ENCODE measurements at regions not wholly inside any gene's neighbourhood (a gene's known extent, or its start where the extent isn't known, plus 50 kb on each side); places are given as distances from the start of the nearest gene placed in this dataset.

DNA sequence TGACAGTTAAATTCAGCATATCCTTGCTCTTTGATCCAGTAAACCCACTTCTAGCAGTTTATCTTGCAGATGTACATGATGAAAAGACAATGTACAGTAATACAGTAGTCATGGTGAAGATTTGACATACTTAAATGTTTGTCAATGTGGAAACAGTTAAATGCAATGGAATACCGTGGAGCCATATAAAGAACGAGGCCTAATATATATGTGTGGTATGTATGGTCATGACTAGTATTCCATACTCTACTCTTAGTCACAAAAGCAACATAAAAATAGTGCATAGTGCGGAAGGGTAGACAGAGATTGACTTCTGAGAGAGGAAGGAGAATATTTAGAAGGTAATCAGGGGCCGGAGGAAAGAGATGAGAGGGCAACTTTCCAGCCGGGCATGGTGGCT, 70.7 kb upstream of the ARMC2 start:
- H4K20me1 ChIP-seq (ENCODE audit: control insufficient read depth, extremely low read depth, insufficient read depth, low read length): no peaks in the 10 kb centered on the region
- H3K27ac ChIP-seq (ENCODE audit: insufficient read depth, low read length): no peak overlapping the region
- peaks cover 9% of the 10 kb centered on the region for H3K4me1 ChIP-seq (ENCODE audit: control insufficient read depth, extremely low read depth, insufficient read depth, low read length)
- H3K4me3 ChIP-seq (replicated peaks in 1 of 4; ENCODE audit: control extremely low read depth in 1 of 4, insufficient read depth in 1 of 4, low read depth in 3 of 4, low read length in 4 of 4): no peak overlapping the region
- H3K9ac ChIP-seq (ENCODE audit: insufficient read depth, low read length): no peak overlapping the region
- no peak for DNase-seq (ENCODE audit: low read depth in 2 of 2)
- TF ChIP-seq, protein P1, sequence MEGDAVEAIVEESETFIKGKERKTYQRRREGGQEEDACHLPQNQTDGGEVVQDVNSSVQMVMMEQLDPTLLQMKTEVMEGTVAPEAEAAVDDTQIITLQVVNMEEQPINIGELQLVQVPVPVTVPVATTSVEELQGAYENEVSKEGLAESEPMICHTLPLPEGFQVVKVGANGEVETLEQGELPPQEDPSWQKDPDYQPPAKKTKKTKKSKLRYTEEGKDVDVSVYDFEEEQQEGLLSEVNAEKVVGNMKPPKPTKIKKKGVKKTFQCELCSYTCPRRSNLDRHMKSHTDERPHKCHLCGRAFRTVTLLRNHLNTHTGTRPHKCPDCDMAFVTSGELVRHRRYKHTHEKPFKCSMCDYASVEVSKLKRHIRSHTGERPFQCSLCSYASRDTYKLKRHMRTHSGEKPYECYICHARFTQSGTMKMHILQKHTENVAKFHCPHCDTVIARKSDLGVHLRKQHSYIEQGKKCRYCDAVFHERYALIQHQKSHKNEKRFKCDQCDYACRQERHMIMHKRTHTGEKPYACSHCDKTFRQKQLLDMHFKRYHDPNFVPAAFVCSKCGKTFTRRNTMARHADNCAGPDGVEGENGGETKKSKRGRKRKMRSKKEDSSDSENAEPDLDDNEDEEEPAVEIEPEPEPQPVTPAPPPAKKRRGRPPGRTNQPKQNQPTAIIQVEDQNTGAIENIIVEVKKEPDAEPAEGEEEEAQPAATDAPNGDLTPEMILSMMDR (conservative IDR thresholded peaks at IDR 0.05 in 1 of 2, IDR thresholded peaks at IDR 0.05 in 1 of 2; ENCODE audit: low read depth in 1 of 2, low read length in 2 of 2): no peak
- no peak for TF ChIP-seq EZH2 (IDR thresholded peaks at IDR 0.05; ENCODE audit: low read length, missing control alignments)
- no peaks in the 10 kb centered on the region for H3K27me3 ChIP-seq (ENCODE audit: control insufficient read depth, insufficient read depth, low read length)
- no peaks in the 10 kb centered on the region for H3K79me2 ChIP-seq (ENCODE audit: control insufficient read depth, insufficient read depth, low read length)
- no peaks in the 10 kb centered on the region for H3K36me3 ChIP-seq (ENCODE audit: control insufficient read depth, insufficient read depth, low read length)
- H3K4me2 ChIP-seq (ENCODE audit: extremely low read depth, insufficient read depth, low read length): no peak overlapping the region
- no peaks in the 10 kb centered on the region for H3K9me3 ChIP-seq (ENCODE audit: control insufficient read depth, insufficient read depth, low read depth, low read length)
- H2AFZ ChIP-seq (ENCODE audit: low read length): no peak overlapping the region

DNA sequence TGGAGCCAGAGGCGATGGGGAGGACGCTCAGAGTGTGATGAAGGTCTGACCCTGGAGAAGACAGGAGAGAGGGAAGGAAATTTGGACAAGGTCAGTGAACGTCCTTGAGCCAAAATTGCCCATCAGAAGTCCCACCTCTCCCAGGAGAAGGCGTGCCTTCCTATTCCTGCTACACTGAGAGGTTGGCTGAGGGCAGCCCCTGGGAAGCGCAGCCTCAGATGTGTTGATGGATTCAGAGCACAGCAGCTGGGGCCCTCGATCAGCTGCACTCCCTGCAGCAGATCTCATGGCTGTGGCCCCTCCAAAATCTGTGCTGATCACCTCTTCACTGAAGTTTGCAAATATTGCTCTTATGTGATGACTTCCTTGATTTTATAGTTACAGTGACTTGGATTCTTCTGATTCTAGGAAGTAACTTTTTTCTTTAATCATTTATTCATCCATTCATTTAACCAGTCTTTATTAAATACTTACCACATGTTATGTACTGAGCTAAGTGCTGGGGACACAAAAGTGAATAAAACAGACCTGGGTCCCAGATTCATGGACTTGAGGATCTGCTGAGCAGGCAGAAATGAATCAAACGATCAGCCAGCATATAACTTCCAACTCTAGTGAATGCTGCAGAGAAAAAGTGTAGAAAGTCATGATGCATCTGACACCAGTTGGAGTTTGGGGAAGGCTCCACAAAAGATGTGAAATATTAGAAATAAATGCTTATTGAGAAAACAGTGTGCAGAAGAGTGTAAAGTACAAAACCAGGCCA, 69.6 kb upstream of the ARMC2 start:
- no peaks in the 10 kb centered on the region for H3K79me2 ChIP-seq (ENCODE audit: control insufficient read depth, insufficient read depth, low read length)
- TF ChIP-seq, protein P1 (conservative IDR thresholded peaks at IDR 0.05 in 1 of 2, IDR thresholded peaks at IDR 0.05 in 1 of 2; ENCODE audit: low read depth in 1 of 2, low read length in 2 of 2): no peak
- no peak for TF ChIP-seq EZH2 (IDR thresholded peaks at IDR 0.05; ENCODE audit: low read length, missing control alignments)
- DNase-seq (ENCODE audit: low read depth in 2 of 2): no peak
- H3K4me3 ChIP-seq (replicated peaks in 1 of 4; ENCODE audit: control extremely low read depth in 1 of 4, insufficient read depth in 1 of 4, low read depth in 3 of 4, low read length in 4 of 4): no peak overlapping the region
- peaks cover 13% of the 10 kb centered on the region for H3K4me1 ChIP-seq (ENCODE audit: control insufficient read depth, extremely low read depth, insufficient read depth, low read length)
- no peaks in the 10 kb centered on the region for H4K20me1 ChIP-seq (ENCODE audit: control insufficient read depth, extremely low read depth, insufficient read depth, low read length)
- no peaks in the 10 kb centered on the region for H3K9me3 ChIP-seq (ENCODE audit: control insufficient read depth, insufficient read depth, low read depth, low read length)
- no peak overlapping the region for H3K9ac ChIP-seq (ENCODE audit: insufficient read depth, low read length)
- H3K4me2 ChIP-seq (ENCODE audit: extremely low read depth, insufficient read depth, low read length): no peak overlapping the region
- no peak overlapping the region for H2AFZ ChIP-seq (ENCODE audit: low read length)
- H3K27me3 ChIP-seq (ENCODE audit: control insufficient read depth, insufficient read depth, low read length): no peaks in the 10 kb centered on the region
- H3K36me3 ChIP-seq (ENCODE audit: control insufficient read depth, insufficient read depth, low read length): no peaks in the 10 kb centered on the region
- no peak overlapping the region for H3K27ac ChIP-seq (ENCODE audit: insufficient read depth, low read length)

DNA sequence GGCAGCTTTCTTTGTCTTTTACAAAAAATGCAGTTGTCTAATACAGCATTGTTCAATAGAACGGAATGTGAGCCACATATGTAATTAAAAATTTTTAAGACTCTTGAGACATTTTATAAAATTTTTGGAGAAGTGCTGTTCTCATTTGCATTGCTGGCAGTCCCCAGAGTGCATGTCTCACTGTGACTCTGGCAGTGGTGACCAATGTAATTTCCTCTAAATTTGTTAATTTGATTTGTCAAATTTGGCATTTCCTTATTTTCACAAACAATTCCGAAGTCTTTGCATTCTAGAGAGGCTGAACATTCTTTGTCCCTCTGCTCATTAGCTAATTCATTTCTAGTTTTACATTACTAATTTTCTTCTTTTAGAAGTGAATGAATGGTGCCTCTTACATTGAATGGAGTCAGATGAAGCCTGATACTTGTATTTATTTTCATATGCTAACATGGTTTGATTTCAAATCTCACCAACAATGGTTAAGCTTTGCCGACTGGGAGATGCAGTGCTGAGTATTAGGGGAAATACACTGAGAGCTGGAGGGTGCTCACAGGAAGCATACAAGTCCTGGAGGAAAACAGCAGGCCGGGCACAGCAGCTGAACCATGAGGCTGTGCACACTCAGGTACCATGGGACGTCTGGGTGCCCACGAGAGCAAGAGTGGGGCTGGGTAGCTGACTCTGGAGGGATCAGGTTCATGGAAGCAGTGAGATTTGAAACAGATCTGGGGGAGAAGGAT, 68.5 kb upstream of the ARMC2 start:
- no peaks in the 10 kb centered on the region for H3K27me3 ChIP-seq (ENCODE audit: control insufficient read depth, insufficient read depth, low read length)
- H3K4me1 ChIP-seq (ENCODE audit: control insufficient read depth, extremely low read depth, insufficient read depth, low read length): peaks cover 13% of the 10 kb centered on the region
- H3K79me2 ChIP-seq (ENCODE audit: control insufficient read depth, insufficient read depth, low read length): no peaks in the 10 kb centered on the region
- TF ChIP-seq, protein P1 (conservative IDR thresholded peaks at IDR 0.05 in 1 of 2, IDR thresholded peaks at IDR 0.05 in 1 of 2; ENCODE audit: low read depth in 1 of 2, low read length in 2 of 2): no peak
- TF ChIP-seq EZH2 (IDR thresholded peaks at IDR 0.05; ENCODE audit: low read length, missing control alignments): no peak
- no peaks in the 10 kb centered on the region for H3K36me3 ChIP-seq (ENCODE audit: control insufficient read depth, insufficient read depth, low read length)
- no peak overlapping the region for H3K9ac ChIP-seq (ENCODE audit: insufficient read depth, low read length)
- no peak overlapping the region for H3K27ac ChIP-seq (ENCODE audit: insufficient read depth, low read length)
- no peaks in the 10 kb centered on the region for H3K9me3 ChIP-seq (ENCODE audit: control insufficient read depth, insufficient read depth, low read depth, low read length)
- no peak for DNase-seq (ENCODE audit: low read depth in 2 of 2)
- no peaks in the 10 kb centered on the region for H4K20me1 ChIP-seq (ENCODE audit: control insufficient read depth, extremely low read depth, insufficient read depth, low read length)
- H2AFZ ChIP-seq (ENCODE audit: low read length): no peak overlapping the region
- H3K4me3 ChIP-seq (replicated peaks in 1 of 4; ENCODE audit: control extremely low read depth in 1 of 4, insufficient read depth in 1 of 4, low read depth in 3 of 4, low read length in 4 of 4): no peak overlapping the region
- no peak overlapping the region for H3K4me2 ChIP-seq (ENCODE audit: extremely low read depth, insufficient read depth, low read length)
